ENCODE measurements at regions not wholly inside any gene's neighbourhood (a gene's known extent, or its start where the extent isn't known, plus 50 kb on each side); places are given as distances from the start of the nearest gene placed in this dataset.

GRCh38 chr2:57185568-57185967 lies 861.0 kb upstream of the VRK2 start (continued):
- TF ChIP-seq CBX5 (IDR thresholded peaks at IDR 0.05; ENCODE audit: low read depth, low read length) (no peak), MAX (IDR thresholded peaks at IDR 0.05) (no peak)

Data from H1 (cell line).